Stimulated activated CD8-positive, alpha-beta memory T cell treated with anti-CD3 and anti-CD28 coated beads, Interleukin-4, amount 100 ng/mL, for 4 hours (primary cell): ENCODE measurements at regions not wholly inside any gene's neighbourhood (a gene's known extent, or its start where the extent isn't known, plus 50 kb on each side); places are given as distances from the start of the nearest gene placed in this dataset.
"Not testable (repeated sequence)": the region's sequence is repeated elsewhere in the genome, so short reads cannot be mapped to it uniquely, and the experiment has no call there.

ENCODE experiments used
- DNase-seq, 2 donors: peaks; one replicate each; pipeline ENCODE4 v3.0.0-alpha.2; 2020; ENCODE audit warnings: low read depth in 2 of 2, low spot score in 1 of 2

GRCh38 chr2:195364015-195364965 is 292.7 kb upstream of the SLC39A10 start:
- DNase-seq: no peak

DNA sequence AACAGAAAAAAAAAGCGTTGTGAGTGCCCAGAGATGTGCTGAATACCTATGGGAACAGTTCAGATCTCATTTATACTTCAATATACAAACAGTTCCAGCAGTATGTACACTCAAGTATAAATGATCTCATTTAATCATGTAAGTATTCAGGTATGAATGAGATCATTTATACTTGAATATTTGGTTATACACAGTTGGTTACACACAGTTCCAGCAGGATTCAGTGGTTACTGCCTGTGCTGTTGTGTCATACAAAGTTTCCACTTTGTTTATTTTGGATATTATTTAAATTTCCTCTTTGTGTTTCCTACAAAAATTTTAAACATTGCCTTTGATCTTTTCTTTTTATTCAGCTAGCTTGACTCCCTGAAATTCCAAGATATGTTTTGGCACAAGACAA is 293.5 kb upstream of the SLC39A10 start:
- no peak for DNase-seq

DNA sequence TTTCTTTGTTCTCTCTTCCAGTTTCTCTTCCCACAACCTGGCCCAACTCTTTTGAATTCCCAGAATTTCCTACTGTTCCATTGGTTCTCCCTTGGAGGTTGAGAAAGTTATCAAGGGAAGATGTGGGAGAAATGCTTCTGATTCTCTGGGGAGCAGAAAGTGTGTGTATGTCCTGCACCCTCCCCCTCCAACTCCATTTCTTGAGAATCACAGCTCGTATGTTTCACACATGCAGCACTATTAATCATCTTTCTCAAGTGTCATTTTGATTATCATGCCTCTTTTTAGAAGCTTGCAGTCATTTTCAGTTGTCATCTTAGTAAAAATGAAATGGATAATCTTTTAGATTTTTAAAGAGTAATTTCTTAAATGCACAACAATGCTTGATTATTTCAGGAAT is 296.8 kb upstream of the SLC39A10 start:
- DNase-seq: no peak

DNA sequence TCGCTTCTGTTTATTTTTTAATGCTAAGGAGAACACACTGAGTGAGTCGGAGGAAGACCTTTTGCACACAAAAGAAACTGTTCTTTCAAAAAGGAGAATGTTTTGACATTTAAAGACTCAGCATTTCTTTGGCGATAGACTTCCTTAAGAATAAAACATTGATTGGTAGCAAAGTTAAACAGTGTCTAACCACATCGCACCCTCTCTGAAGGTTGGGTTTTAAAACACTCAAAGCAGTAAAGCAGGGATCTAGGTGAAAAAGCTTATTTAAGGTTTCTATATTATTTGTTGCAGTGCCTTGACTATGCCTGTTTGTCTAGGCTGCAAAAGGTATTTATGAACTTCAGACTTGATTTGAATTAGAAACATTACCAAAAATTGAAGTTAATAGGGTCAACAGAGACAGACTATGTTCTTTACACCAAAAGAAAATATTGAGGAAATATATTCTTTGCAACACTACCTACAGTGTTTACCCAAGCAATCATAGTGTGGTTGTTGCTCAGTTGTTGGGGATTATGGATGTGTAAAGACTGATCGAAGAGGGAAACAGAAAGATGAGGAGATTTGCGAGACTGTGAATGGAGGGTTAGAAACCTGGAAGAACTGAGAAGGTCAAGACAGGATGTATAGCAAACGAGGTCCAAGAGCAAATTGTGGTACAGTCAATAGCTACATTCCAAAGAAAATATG is 297.8 kb upstream of the SLC39A10 start:
- DNase-seq: no peak

- DNase-seq: no peak
Observed at GRCh38 chr2:195356920-195357440, 300.0 kb upstream of the SLC39A10 start.

DNA sequence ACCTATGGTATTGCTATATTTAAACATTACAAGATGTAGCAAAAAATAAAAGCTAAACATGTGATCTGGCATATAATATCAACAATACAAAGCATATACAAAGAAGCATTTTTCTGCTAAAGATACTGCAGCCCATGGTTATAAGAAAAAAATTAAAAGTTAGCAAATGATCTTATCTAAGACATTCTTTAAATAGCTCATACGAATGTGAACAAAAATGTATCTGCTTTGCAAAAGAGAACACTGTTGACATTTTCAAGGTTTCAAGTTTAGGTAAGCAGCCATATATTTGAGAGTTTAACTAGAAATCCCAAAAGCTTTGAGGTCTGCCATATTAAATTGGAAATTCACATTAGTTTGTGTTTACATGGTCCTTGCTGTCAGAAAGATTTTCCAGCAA is 301.0 kb upstream of the SLC39A10 start:
- no peak for DNase-seq

- DNase-seq: no peak
Observed at GRCh38 chr2:195352581-195352980, 304.4 kb upstream of the SLC39A10 start.

DNA sequence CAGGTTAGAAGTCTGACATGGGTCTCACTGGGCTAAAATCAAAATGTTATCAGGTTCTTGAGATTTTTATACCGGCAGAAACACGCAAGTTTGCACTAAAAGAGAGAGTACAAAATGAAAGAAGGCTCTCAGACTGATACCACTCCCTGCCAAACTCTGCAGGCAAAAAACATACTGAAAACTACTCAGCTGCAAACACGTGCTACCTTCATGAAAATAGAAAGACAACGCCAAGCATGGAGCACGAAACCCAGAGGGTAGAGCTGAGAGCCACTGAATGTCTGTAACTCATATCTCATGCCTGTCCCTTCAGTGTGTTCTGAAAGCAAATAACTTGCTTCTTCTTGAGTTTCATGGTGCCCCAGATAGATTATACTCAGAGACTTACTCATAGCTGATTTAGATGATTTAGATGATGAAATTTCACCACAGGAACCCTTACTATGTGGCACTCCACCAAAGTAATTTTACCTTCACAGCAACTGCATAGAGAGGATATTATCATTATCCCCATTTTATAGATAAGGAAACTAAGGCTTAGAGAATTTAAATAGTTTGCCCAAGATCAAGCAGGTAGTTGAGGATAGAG is 313.0 kb upstream of the SLC39A10 start:
- DNase-seq: no peak

GRCh38 chr2:195343540-195343939 is 313.5 kb upstream of the SLC39A10 start:
- no peak for DNase-seq

DNA sequence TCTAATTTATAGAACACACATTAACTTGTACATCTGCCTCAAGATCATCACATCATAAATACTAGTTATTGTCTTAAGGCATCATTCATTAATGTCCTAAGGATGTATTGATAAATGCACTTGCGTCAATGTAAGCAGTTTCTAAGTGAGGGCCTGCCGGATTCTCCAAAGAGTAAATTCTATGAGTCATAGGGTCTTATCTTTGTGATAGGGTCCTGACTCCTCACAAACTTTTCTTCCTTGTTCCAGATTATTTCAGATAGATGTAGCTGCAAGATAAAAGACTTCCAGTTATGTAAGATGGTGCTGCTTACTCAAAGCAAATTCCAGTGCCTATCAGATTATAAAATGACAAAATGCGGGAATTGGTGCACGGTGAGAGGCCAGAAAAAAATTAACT is 315.0 kb upstream of the SLC39A10 start:
- DNase-seq: no peak

- no peak for DNase-seq
Observed at GRCh38 chr2:195338856-195339255, 318.2 kb upstream of the SLC39A10 start.

- no peak for DNase-seq
Observed at GRCh38 chr2:195337597-195337996, 319.4 kb upstream of the SLC39A10 start.

DNA sequence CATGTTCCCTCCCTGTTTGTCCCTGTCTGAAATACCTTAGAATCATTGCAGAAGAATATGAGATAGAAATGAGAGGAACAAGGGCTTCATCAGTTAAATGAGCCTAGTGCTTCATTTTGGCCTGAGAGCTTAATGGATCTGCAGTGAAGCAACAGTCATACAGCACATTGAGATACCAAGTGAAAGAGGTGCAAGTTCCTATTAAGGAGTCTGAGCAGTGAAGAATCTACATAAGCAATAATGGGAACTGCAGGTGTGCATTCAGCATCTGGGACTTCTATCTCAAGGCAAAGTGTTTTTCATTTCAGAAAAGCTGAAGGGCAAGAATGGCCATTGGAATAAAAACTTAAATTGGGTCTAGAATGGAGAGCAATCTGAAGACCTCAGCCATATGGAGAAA is 323.2 kb upstream of the SLC39A10 start:
- no peak for DNase-seq

- DNase-seq: no peak
Observed at GRCh38 chr2:195331966-195332365, 325.1 kb upstream of the SLC39A10 start.

GRCh38 chr2:195331129-195331528 is 325.9 kb upstream of the SLC39A10 start:
- no peak for DNase-seq

- DNase-seq: no peak
Observed at GRCh38 chr2:195330513-195330956, 326.5 kb upstream of the SLC39A10 start.

DNA sequence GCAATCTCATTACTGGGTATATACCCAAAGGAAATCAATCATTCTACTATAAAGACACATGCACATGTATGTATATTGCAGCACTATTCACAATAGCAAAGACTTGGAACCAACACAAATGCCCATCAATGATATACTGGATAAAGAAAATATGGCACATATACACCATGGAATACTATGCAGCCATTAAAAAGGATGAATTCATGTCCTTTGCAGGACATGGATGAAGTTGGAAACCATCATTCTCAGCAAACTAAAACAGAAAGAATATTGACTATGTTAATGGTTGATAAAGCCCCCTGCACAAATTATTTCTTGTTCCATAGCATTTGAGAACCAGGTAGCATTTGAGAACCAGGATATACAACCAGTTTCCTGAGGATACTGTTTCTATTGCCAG is 327.2 kb upstream of the SLC39A10 start:
- DNase-seq: not testable (repeated sequence)

DNA sequence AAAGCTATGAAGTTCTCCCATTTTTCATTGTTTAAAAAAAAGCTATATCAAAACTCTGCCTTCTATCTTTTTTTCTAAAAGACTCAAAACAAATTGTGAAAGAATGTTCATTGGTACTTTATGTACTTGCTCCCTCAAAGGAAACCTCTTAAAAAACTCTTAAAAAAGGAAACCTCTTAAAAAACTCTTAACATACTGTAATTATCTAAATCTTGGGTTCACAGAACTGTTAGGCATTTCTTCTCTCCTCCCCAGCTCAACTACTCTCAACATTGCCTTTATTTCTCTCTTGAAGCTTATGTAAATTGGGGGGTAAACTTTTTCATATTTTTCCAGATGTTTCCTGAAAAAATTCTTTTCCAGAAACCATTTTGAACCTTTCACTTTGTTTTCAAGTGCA is 330.5 kb upstream of the SLC39A10 start:
- no peak for DNase-seq

GRCh38 chr2:195322324-195322723 is 334.7 kb upstream of the SLC39A10 start:
- DNase-seq: no peak

- DNase-seq: no peak
Observed at GRCh38 chr2:195320413-195320973, 336.5 kb upstream of the SLC39A10 start.
